HepG2 (cell line): ENCODE measurements at regions not wholly inside any gene's neighbourhood (a gene's known extent, or its start where the extent isn't known, plus 50 kb on each side); places are given as distances from the start of the nearest gene placed in this dataset.

Experiments
- ATAC-seq: fragments of 200-7000 bp; cut with Tn5 transposase; 3 replicates; pipeline ENCODE4 v1.9.1; 2020; ENCODE audit warnings: mild to moderate bottlenecking, moderate library complexity
- BruUV-seq: library from RNA; stranded (reverse); fragments of 400-500 nt; replicated peaks from 2 replicates; lab custom pipeline; 2021; lab: Mats Ljungman, UMichigan
- CTCF ChIA-PET: fragments of 300-600 bp; formaldehyde crosslinking; extraction: SDS; loops from one replicate; lab custom pipeline; 2021; ENCODE audit warnings: low total read pairs, inconsistent platforms, low intra/inter-chr PET ratio; lab: Yijun Ruan, JAX
- POLR2A ChIA-PET: fragments of 350-600 bp; sonication (Branson Sonifier 250); formaldehyde crosslinking; loops from one replicate; lab custom pipeline; 2020; ENCODE audit warnings: antibody characterized with exemption, inconsistent platforms; lab: Yijun Ruan, JAX
- DNase-seq: peaks from one replicate; pipeline ENCODE4 v3.0.0-alpha.2; 2015; ENCODE audit warnings: low spot score
- FAIRE-seq: peaks from 3 replicates; lab custom pipeline; 2011; peaks lifted over from hg19 to GRCh38; lab: Jason Lieb, UNC
- H2AFZ ChIP-seq: one replicate; pipeline ENCODE4 v1.6.1; 2011; ENCODE audit warnings: low read length, inconsistent platforms
- H3K27ac ChIP-seq: fragments of 300-600 bp; 3 replicates; pipeline ENCODE4 v1.8.0; 2011; ENCODE audit warnings: mixed run types, mild to moderate bottlenecking, mixed read lengths, low read length, inconsistent platforms; ENCODE audit not compliant: insufficient read depth; ENCODE audit errors: extremely low read length
- H3K27me3 ChIP-seq, 2 experiments: fragments of 200-600 bp in 1 of 2; 2 replicates in 1 of 2; 3 replicates in 1 of 2; pipeline versions ENCODE4 v1.6.0 to v1.8.0; 2011; ENCODE audit warnings: low read length in 2 of 2, mild to moderate bottlenecking in 2 of 2, moderate library complexity in 2 of 2, inconsistent platforms in 1 of 2; ENCODE audit not compliant: insufficient read depth in 2 of 2, control insufficient read depth in 1 of 2
- H3K36me3 ChIP-seq, 2 experiments: fragments of 200-600 bp in 1 of 2; replicated peaks in 1 of 2; 2 replicates in 1 of 2; 3 replicates in 1 of 2; pipeline versions ENCODE4 v1.5.1 to v1.8.0; 2011; ENCODE audit warnings: low read length in 2 of 2, inconsistent platforms in 1 of 2; ENCODE audit not compliant: insufficient read depth in 2 of 2, control insufficient read depth in 1 of 2
- H3K4me1 ChIP-seq: 2 replicates; pipeline ENCODE4 v1.5.1; 2012; ENCODE audit warnings: low read length, inconsistent platforms; ENCODE audit not compliant: insufficient read depth
- H3K4me2 ChIP-seq: 2 replicates; pipeline ENCODE4 v1.6.0; 2011; ENCODE audit warnings: low read depth, low read length, inconsistent platforms
- H3K4me3 ChIP-seq, 3 experiments: fragments of 200-600 bp in 1 of 3; sonication (generic), shearing (Covaris generic) in 1 of 3; replicated peaks in 1 of 3; 2 replicates each; pipeline ENCODE4 v1.5.1; 2011 to 2016; ENCODE audit warnings: low read length in 3 of 3, inconsistent platforms in 2 of 3, low read depth in 2 of 3, mild to moderate bottlenecking in 2 of 3, control low read depth in 1 of 3, mixed read lengths in 1 of 3; ENCODE audit not compliant: insufficient read depth in 1 of 3
- H3K79me2 ChIP-seq: one replicate; pipeline ENCODE4 v1.6.1; 2011; ENCODE audit warnings: low read length, inconsistent platforms; ENCODE audit not compliant: insufficient read depth
- H3K9ac ChIP-seq: 2 replicates; pipeline ENCODE4 v1.6.0; 2011; ENCODE audit warnings: mild to moderate bottlenecking, low read depth, low read length, inconsistent platforms; ENCODE audit not compliant: insufficient read depth
- H3K9me3 ChIP-seq: 2 replicates; pipeline ENCODE4 v1.5.1; 2012; ENCODE audit warnings: mild to moderate bottlenecking, low read length
- H4K20me1 ChIP-seq: 2 replicates; pipeline ENCODE4 v1.6.0; 2011; ENCODE audit warnings: inconsistent platforms, mild to moderate bottlenecking, low read length, moderate library complexity; ENCODE audit not compliant: insufficient read depth
- AGO1 ChIP-seq: fragments of 200-400 bp; formaldehyde crosslinking; IDR thresholded peaks from 2 replicates; pipeline ENCODE4 v1.6.1; 2017; ENCODE audit warnings: mild to moderate bottlenecking, low read depth, low read length, moderate library complexity; ENCODE audit not compliant: poor library complexity, severe bottlenecking
- MTF1 ChIP-seq: sonication (generic); formaldehyde crosslinking; IDR thresholded peaks from 2 replicates; pipeline ENCODE4 v1.5.0; 2020; ENCODE audit warnings: missing genetic modification reagents
- ZNF10 ChIP-seq: sonication (generic); formaldehyde crosslinking; IDR thresholded peaks from 2 replicates; pipeline ENCODE4 v1.4.0; 2020; ENCODE audit warnings: mild to moderate bottlenecking, low read depth, missing genetic modification reagents, borderline replicate concordance
- ZNF124 ChIP-seq: sonication (generic); formaldehyde crosslinking; IDR thresholded peaks from 2 replicates; pipeline ENCODE4 v1.4.0; 2020; ENCODE audit warnings: missing genetic modification reagents
- ZNF205 ChIP-seq: IDR thresholded peaks from 2 replicates; pipeline ENCODE4 v1.6.1; 2018; ENCODE audit warnings: missing biosample characterization, missing genetic modification reagents
- WGBS: methylation state at CpG from one replicate; pipeline ENCODE4 v1.1.6; 2017; ENCODE audit warnings: low lambda C conversion rate; 5-methylcytosine and 5-hydroxymethylcytosine counted together
- in situ Hi-C: cut with HindIII; loops from 2 replicates; pipeline ENCODE4 v1.10.0; 2017; ENCODE audit warnings: low pct_unique_long_range_greater_than_20kb; ENCODE audit not compliant: extremely low pct_ligation_motif_present
- intact Hi-C: fragments of 100-400 bp; cut with micrococcal nuclease; formaldehyde crosslinking; loops from one replicate; pipeline ENCODE4 v1.10.0; 2022; ENCODE audit not compliant: unreplicated experiment
- TF ChIP-seq, protein P1 (sequence below): sonication (generic); formaldehyde crosslinking; IDR thresholded peaks from 2 replicates; pipeline ENCODE4 v1.8.0; 2022; ENCODE audit warnings: mild to moderate bottlenecking, missing genetic modification reagents, moderate library complexity
- TF ChIP-seq, protein P2 (sequence below): sonication (generic); formaldehyde crosslinking; IDR thresholded peaks from 2 replicates; pipeline ENCODE4 v1.5.0; 2020; ENCODE audit warnings: mild to moderate bottlenecking, low read depth, missing genetic modification reagents, borderline replicate concordance
- TF ChIP-seq, protein P3 (sequence below): sonication (generic); formaldehyde crosslinking; IDR thresholded peaks from 2 replicates; pipeline ENCODE4 v1.8.0; 2022; ENCODE audit warnings: mild to moderate bottlenecking, missing genetic modification reagents; ENCODE audit not compliant: insufficient replicate concordance

DNA sequence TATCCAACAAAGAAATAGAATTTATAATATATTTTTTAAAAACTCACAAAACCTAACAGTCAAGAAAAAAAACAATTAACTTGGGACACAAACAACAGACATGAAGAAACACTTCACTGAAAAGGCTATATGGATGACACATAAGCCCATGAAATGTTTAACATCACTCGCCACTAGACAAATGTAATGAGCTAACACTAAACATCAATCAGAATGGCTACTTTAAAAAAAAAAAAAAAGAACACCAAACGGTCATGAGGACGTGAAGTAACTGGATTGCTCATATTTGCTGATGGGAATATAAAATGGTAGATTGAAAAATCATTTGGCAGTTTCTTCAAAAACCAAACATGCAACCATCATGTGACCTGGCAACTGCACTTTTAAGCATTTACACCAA, 97.3 kb upstream of the RGPD4 start:
- no peaks in the 10 kb centered on the region for H3K9me3 ChIP-seq
- no peak overlapping the region for H2AFZ ChIP-seq
- H3K36me3 ChIP-seq = no peaks in the 10 kb centered on the region
- no peak overlapping the region for H3K27ac ChIP-seq
- H3K9ac ChIP-seq = no peak overlapping the region
- intact Hi-C loops = no loop called here
- H3K79me2 ChIP-seq = no peaks in the 10 kb centered on the region
- H3K4me3 ChIP-seq = no peak overlapping the region
- H3K4me2 ChIP-seq = no peak overlapping the region
- no peak for FAIRE-seq
- no peaks in the 10 kb centered on the region for H3K4me1 ChIP-seq
- no peaks in the 10 kb centered on the region for H4K20me1 ChIP-seq
- ATAC-seq = no peak
- CTCF ChIA-PET = no interaction called here
- WGBS = 2% methylated on average over 3 of the region's 3 CpGs
- no peak for TF ChIP-seq ZNF10 (CRISPR knock-in tag)
- TF ChIP-seq, protein P1, sequence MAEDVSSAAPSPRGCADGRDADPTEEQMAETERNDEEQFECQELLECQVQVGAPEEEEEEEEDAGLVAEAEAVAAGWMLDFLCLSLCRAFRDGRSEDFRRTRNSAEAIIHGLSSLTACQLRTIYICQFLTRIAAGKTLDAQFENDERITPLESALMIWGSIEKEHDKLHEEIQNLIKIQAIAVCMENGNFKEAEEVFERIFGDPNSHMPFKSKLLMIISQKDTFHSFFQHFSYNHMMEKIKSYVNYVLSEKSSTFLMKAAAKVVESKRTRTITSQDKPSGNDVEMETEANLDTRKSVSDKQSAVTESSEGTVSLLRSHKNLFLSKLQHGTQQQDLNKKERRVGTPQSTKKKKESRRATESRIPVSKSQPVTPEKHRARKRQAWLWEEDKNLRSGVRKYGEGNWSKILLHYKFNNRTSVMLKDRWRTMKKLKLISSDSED (CRISPR knock-in tag) = no peak
- TF ChIP-seq, protein P2, sequence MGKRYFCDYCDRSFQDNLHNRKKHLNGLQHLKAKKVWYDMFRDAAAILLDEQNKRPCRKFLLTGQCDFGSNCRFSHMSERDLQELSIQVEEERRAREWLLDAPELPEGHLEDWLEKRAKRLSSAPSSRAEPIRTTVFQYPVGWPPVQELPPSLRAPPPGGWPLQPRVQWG = no peak
- in situ Hi-C loops = no loop called here
- BruUV-seq = no TSS peak
- H3K27me3 ChIP-seq = no peaks in the 10 kb centered on the region
- DNase-seq = no peak
- POLR2A ChIA-PET = no interaction called here

DNA sequence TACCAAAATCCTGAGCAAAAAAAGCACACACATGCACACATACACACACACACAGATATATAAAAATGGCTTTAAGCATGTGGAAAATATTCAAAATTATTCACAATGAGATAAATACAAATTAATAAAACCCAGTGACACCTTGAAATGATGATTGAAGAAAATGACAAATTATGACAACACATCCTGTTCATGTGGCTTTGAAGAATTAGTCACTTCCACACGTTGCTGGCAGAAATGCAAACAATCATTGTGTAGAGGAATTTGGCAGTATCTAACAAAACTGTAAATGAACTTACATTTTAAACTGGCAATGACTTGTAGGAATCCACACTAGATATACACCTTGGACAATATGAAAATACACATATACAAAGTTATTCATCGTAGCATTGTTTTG, 95.8 kb upstream of the RGPD4 start:
- intact Hi-C loops = no loop called here
- H3K4me2 ChIP-seq = no peak overlapping the region
- H3K4me3 ChIP-seq = no peak overlapping the region
- no peak overlapping the region for H3K27ac ChIP-seq
- no peak overlapping the region for H3K9ac ChIP-seq
- no peak overlapping the region for H2AFZ ChIP-seq
- H3K27me3 ChIP-seq = no peaks in the 10 kb centered on the region
- no peaks in the 10 kb centered on the region for H3K79me2 ChIP-seq
- H3K4me1 ChIP-seq = no peaks in the 10 kb centered on the region
- in situ Hi-C loops = no loop called here
- ChIA-PET CTCF (no interaction called here), POLR2A (no interaction called here)
- no TSS peak for BruUV-seq
- no peaks in the 10 kb centered on the region for H4K20me1 ChIP-seq
- DNase-seq (no peak), FAIRE-seq (no peak), ATAC-seq (no peak)
- WGBS = 15% methylated on average over 2 of the region's 2 CpGs
- H3K9me3 ChIP-seq = no peaks in the 10 kb centered on the region
- H3K36me3 ChIP-seq = no peaks in the 10 kb centered on the region
- no peak for TF ChIP-seq ZNF205 (CRISPR knock-in tag)
- TF ChIP-seq MTF1 (CRISPR knock-in tag) = no peak
- TF ChIP-seq, protein P3, sequence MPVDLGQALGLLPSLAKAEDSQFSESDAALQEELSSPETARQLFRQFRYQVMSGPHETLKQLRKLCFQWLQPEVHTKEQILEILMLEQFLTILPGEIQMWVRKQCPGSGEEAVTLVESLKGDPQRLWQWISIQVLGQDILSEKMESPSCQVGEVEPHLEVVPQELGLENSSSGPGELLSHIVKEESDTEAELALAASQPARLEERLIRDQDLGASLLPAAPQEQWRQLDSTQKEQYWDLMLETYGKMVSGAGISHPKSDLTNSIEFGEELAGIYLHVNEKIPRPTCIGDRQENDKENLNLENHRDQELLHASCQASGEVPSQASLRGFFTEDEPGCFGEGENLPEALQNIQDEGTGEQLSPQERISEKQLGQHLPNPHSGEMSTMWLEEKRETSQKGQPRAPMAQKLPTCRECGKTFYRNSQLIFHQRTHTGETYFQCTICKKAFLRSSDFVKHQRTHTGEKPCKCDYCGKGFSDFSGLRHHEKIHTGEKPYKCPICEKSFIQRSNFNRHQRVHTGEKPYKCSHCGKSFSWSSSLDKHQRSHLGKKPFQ (CRISPR knock-in tag) = no peak
- TF ChIP-seq, protein P2 = no peak
- no peak for TF ChIP-seq AGO1
- TF ChIP-seq ZNF124 (CRISPR knock-in tag) = no peak
